Testis (tissue), 2 donors: ENCODE measurements at regions not wholly inside any gene's neighbourhood (a gene's known extent, or its start where the extent isn't known, plus 50 kb on each side); places are given as distances from the start of the nearest gene placed in this dataset.

Source experiments
- POLR2A ChIP-seq: fragments of 450-650 bp; IDR thresholded peaks from one replicate; pipeline ENCODE4 v1.6.1; 2017; ENCODE audit warnings: antibody characterized with exemption, mild to moderate bottlenecking, moderate library complexity
- TF ChIP-seq, protein P1 (sequence below), 3 experiments: fragments of 450-650 bp in 2 of 3; fragments of 200-600 bp in 1 of 3; sonication (generic) in 1 of 3; IDR thresholded peaks; one replicate each; pipeline ENCODE4 v1.5.1; 2016 to 2019; ENCODE audit warnings: antibody characterized with exemption in 3 of 3, mild to moderate bottlenecking in 2 of 3, moderate library complexity in 1 of 3

DNA sequence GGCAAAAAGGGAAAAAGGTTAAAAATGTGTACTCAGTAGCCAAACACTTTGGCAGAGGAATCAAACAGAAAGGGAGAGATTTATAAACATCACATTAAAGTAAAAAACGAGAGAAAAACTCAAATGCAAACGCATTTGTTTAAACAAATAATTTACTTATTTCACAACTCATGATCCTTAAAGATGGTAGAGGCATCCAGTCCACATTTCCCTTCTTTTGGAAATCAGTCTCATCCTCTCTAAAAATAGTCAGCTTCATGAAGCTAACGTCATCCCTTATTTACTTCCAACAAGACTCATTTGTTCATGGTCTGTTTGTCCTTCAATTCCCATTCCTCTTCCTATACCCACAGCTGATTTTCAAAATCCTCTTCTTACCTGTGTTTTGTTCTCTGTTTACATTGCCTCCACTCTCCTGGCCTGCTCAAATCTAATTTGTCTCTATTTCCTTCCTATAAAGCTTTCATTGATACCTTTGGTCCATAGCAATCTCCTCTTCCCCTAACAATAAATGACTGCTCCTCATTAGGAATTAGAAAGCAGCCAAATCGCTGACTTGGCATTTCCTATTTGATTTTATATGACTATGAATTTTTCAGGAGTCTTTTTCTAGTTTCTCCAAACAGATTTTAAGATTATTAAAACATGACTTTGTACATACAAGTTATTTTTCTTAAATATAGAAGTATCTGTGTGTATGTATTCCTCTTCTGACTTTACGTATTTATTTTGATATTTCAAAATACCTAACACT lies 805.3 kb downstream of the TLE1 start:
- TF ChIP-seq, protein P1, sequence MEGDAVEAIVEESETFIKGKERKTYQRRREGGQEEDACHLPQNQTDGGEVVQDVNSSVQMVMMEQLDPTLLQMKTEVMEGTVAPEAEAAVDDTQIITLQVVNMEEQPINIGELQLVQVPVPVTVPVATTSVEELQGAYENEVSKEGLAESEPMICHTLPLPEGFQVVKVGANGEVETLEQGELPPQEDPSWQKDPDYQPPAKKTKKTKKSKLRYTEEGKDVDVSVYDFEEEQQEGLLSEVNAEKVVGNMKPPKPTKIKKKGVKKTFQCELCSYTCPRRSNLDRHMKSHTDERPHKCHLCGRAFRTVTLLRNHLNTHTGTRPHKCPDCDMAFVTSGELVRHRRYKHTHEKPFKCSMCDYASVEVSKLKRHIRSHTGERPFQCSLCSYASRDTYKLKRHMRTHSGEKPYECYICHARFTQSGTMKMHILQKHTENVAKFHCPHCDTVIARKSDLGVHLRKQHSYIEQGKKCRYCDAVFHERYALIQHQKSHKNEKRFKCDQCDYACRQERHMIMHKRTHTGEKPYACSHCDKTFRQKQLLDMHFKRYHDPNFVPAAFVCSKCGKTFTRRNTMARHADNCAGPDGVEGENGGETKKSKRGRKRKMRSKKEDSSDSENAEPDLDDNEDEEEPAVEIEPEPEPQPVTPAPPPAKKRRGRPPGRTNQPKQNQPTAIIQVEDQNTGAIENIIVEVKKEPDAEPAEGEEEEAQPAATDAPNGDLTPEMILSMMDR (IDR thresholded peaks at IDR 0.05): no peak
- no peak for TF ChIP-seq POLR2A
